Colonic mucosa (tissue), 4 donors: ENCODE measurements at regions not wholly inside any gene's neighbourhood (a gene's known extent, or its start where the extent isn't known, plus 50 kb on each side); places are given as distances from the start of the nearest gene placed in this dataset.
A peak's percentile ranks its signal among the peaks of the same experiment; 100 is the strongest.

Experiments used
- DNase-seq: peaks from one replicate; pipeline ENCODE4 v3.0.0-alpha.2; 2020
- H3K27ac ChIP-seq: fragments of 200-600 bp; one replicate; pipeline ENCODE4 v1.8.0; 2021
- H3K27me3 ChIP-seq: fragments of 200-600 bp; one replicate; pipeline ENCODE4 v1.8.0; 2021
- H3K36me3 ChIP-seq: fragments of 200-600 bp; one replicate; pipeline ENCODE4 v1.8.0; 2021
- H3K4me1 ChIP-seq: fragments of 200-600 bp; one replicate; pipeline ENCODE4 v1.8.0; 2021; ENCODE audit warnings: mild to moderate bottlenecking
- H3K4me3 ChIP-seq: fragments of 200-600 bp; one replicate; pipeline ENCODE4 v1.8.0; 2021
- H3K9ac ChIP-seq, 2 donors: one replicate each; pipeline ENCODE4 v1.7.0; 2013; ENCODE audit warnings: control low read depth in 2 of 2, low read depth in 2 of 2, low read length in 2 of 2
- H3K9me3 ChIP-seq: fragments of 200-600 bp; one replicate; pipeline ENCODE4 v1.8.0; 2021
- intact Hi-C: fragments of 100-400 bp; cut with DNase I; formaldehyde crosslinking; loops from one replicate; pipeline ENCODE4 v1.14.1; 2022
- TF ChIP-seq, protein P1 (sequence below): fragments of 200-600 bp; IDR thresholded peaks from one replicate; pipeline ENCODE4 v1.8.0; 2022; ENCODE audit warnings: antibody characterized with exemption, mild to moderate bottlenecking
- donor health status: healthy.
- donor health status: DM: no; HTN: no; CAD: no.
- donor health status: DM: no; HTN: no; CAD: no.

DNA sequence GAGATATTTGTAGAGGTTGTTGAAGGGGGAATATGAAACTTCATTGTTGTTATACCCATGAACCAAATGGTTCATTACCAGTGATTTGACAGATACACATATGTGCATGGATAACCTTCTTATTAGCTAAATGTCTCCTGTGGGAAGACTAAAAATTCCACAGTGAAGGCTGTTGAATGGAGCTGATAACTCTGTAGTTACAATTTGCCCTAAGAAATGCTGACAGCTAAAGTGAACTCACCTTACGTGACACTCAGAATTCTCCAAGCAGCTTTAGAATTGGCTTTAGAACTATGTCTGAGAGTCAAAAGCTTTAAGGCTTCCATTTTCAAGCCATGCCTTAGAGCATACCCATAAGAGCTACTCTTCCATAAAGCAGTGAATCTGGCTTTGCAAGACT is 276.9 kb downstream of the PRELID2 start:
- no peaks in the 10 kb centered on the region for H3K36me3 ChIP-seq
- no peak overlapping the region for H3K9ac ChIP-seq
- TF ChIP-seq, protein P1, sequence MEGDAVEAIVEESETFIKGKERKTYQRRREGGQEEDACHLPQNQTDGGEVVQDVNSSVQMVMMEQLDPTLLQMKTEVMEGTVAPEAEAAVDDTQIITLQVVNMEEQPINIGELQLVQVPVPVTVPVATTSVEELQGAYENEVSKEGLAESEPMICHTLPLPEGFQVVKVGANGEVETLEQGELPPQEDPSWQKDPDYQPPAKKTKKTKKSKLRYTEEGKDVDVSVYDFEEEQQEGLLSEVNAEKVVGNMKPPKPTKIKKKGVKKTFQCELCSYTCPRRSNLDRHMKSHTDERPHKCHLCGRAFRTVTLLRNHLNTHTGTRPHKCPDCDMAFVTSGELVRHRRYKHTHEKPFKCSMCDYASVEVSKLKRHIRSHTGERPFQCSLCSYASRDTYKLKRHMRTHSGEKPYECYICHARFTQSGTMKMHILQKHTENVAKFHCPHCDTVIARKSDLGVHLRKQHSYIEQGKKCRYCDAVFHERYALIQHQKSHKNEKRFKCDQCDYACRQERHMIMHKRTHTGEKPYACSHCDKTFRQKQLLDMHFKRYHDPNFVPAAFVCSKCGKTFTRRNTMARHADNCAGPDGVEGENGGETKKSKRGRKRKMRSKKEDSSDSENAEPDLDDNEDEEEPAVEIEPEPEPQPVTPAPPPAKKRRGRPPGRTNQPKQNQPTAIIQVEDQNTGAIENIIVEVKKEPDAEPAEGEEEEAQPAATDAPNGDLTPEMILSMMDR: no peak
- H3K4me1 ChIP-seq: no peaks in the 10 kb centered on the region
- H3K4me3 ChIP-seq: no peak overlapping the region
- no peaks in the 10 kb centered on the region for H3K9me3 ChIP-seq
- no peaks in the 10 kb centered on the region for H3K27me3 ChIP-seq
- intact Hi-C loops: no loop called here
- DNase-seq: no peak
- no peak overlapping the region for H3K27ac ChIP-seq

DNA sequence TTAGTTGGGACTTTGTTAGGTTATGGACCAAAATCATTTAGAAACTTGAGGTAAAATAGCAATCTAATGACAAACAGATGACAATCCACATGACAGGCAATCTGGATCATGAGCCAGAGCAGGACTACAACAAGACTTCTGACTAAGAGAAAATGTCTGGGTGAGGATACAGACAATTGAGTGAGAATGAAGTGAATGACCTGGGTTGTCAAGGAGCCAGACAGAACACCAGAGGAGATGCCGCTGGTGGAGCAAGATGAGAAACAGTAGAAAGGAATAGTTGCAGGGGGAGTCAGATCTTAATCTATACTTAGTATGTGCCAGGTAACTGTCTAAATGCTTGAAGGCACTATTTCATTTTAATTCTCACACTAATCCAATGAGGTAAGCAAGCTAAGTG is 277.8 kb downstream of the PRELID2 start:
- no peak overlapping the region for H3K4me3 ChIP-seq
- H3K36me3 ChIP-seq: no peaks in the 10 kb centered on the region
- H3K27me3 ChIP-seq: no peaks in the 10 kb centered on the region
- H3K9me3 ChIP-seq: no peaks in the 10 kb centered on the region
- no peak for DNase-seq
- H3K4me1 ChIP-seq: no peaks in the 10 kb centered on the region
- H3K9ac ChIP-seq: no peak overlapping the region
- intact Hi-C loops: no loop called here
- TF ChIP-seq, protein P1: no peak
- no peak overlapping the region for H3K27ac ChIP-seq

DNA sequence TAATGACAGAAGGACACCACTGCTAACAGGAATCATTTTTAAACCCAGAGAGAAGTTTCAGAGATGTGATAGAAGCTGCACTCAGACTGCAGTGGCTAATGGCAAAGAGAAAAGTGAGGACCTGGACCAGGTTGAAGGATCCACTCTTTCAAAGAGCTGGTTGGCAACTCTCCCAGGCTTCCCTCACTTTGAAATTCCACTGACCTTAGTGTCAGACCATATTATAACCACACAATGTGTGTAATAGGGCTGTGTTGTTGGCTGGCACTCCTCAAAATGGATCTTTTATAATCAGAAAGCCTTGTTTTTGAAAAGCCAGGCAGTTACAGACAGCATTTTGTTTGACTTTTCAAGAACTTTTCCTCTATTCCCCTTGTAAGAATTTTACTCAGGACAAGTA is 280.7 kb downstream of the PRELID2 start:
- H3K4me3 ChIP-seq: no peak overlapping the region
- intact Hi-C loops: no loop called here
- TF ChIP-seq, protein P1: no peak
- no peaks in the 10 kb centered on the region for H3K9me3 ChIP-seq
- no peak overlapping the region for H3K27ac ChIP-seq
- no peaks in the 10 kb centered on the region for H3K27me3 ChIP-seq
- H3K9ac ChIP-seq: no peak overlapping the region
- no peaks in the 10 kb centered on the region for H3K36me3 ChIP-seq
- H3K4me1 ChIP-seq: no peaks in the 10 kb centered on the region
- no peak for DNase-seq

DNA sequence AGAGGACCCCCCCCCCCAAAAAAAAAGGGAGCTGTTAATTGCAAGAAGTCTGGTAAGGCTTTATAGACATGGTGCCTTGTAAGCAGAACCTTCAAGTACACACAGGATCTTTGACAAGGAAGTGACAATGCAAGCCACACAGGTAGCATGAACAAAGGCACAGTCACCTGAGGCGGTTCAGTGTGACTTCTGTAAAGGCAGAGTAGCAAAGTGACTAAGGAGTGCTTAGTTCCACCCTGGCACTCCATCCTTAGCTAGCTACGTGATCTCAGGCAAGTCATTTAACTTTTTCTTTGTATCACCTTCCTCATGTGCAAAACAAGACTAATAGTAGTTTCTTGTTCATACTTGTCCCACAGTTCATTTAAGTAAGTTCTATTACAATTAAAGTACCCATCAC is 282.0 kb downstream of the PRELID2 start:
- H3K4me1 ChIP-seq: no peaks in the 10 kb centered on the region
- H3K9me3 ChIP-seq: no peaks in the 10 kb centered on the region
- TF ChIP-seq, protein P1: no peak
- no peak overlapping the region for H3K4me3 ChIP-seq
- no peak overlapping the region for H3K9ac ChIP-seq
- no peaks in the 10 kb centered on the region for H3K27me3 ChIP-seq
- no peaks in the 10 kb centered on the region for H3K36me3 ChIP-seq
- DNase-seq: no peak
- intact Hi-C loops: no loop called here
- H3K27ac ChIP-seq: no peak overlapping the region

DNA sequence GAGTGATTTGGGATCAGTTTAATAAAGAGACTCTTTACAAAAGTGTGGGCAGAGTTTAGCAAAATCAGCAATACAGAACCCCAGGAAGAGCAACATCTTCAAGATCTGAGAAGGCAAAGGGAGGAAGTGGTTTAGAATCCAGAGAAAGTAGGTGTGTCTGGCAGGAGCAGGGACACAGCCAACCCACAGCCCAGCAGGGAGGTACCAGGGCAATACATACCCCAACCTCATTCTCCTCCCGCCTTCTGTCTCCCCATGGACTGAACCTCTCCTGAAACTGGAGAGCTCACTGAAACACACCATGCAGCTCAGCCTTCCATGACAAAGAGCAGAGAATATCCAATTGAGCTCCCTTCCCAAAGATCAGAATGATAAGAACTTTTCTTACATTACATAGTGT is 283.4 kb downstream of the PRELID2 start:
- H3K36me3 ChIP-seq: no peaks in the 10 kb centered on the region
- no peaks in the 10 kb centered on the region for H3K27me3 ChIP-seq
- H3K4me3 ChIP-seq: no peak overlapping the region
- no peak overlapping the region for H3K27ac ChIP-seq
- TF ChIP-seq, protein P1: no peak
- H3K9ac ChIP-seq: no peak overlapping the region
- intact Hi-C loops: no loop called here
- no peak for DNase-seq
- no peaks in the 10 kb centered on the region for H3K9me3 ChIP-seq
- no peaks in the 10 kb centered on the region for H3K4me1 ChIP-seq

DNA sequence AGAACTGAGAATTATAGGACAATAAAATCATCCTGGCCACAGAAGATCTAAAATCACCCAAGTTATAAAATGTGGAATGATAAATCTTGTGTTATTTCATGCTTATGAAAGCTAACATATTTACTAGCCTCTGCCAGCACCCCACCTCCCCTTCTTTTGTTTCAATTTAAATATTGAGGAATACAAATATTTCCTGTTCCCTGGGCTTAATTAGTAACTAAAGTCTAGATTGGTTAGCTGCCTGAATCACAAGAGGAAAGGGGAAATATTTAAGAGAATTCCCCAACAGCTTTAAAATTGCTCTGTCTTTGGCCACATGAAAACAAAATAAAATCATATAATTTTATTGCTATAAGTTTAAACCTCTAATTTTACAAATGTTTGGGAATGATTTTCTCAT is 287.0 kb downstream of the PRELID2 start:
- Histone ChIP-seq H3K36me3 (no peaks in the 10 kb centered on the region), H3K4me3 (no peak overlapping the region), H3K9me3 (no peaks in the 10 kb centered on the region), H3K27ac (peak overlapping the region; percentile 54), H3K4me1 (no peaks in the 10 kb centered on the region), H3K27me3 (no peaks in the 10 kb centered on the region), H3K9ac (no peak overlapping the region)
- TF ChIP-seq, protein P1: no peak
- no peak for DNase-seq
- intact Hi-C loops: no loop called here
